Ovary (tissue), 7 donors: ENCODE measurements at regions not wholly inside any gene's neighbourhood (a gene's known extent, or its start where the extent isn't known, plus 50 kb on each side); places are given as distances from the start of the nearest gene placed in this dataset.

Source experiments
- DNase-seq, 5 donors: peaks; one replicate each; pipeline ENCODE4 v3.0.0-alpha.2; 2019 to 2020
- H3K27ac ChIP-seq, 2 donors: fragments of 200-600 bp; one replicate each; pipeline versions ENCODE4 v1.5.1 to v1.8.0; 2019 to 2022
- H3K27me3 ChIP-seq: fragments of 200-600 bp; one replicate; pipeline ENCODE4 v1.8.0; 2022
- H3K36me3 ChIP-seq: fragments of 200-600 bp; sonication (generic); one replicate; pipeline ENCODE4 v1.5.1; 2019
- H3K4me1 ChIP-seq: one replicate; pipeline ENCODE4 v1.8.1; 2013; ENCODE audit warnings: mild to moderate bottlenecking, moderate library complexity; ENCODE audit not compliant: insufficient read depth
- H3K4me3 ChIP-seq: fragments of 200-600 bp; sonication (generic); one replicate; pipeline ENCODE4 v1.5.1; 2017
- H3K9me3 ChIP-seq, 2 donors: fragments of 200-600 bp in 1 of 2; sonication (generic) in 1 of 2; one replicate each; pipeline versions ENCODE4 v1.5.1 to v1.8.1; 2013 to 2019; ENCODE audit warnings: mild to moderate bottlenecking in 1 of 2, moderate library complexity in 1 of 2
- EP300 ChIP-seq: sonication (generic); formaldehyde crosslinking; IDR thresholded peaks from one replicate; pipeline ENCODE4 v1.6.1; 2017; ENCODE audit warnings: antibody characterized with exemption
- POLR2A ChIP-seq: fragments of 450-650 bp; IDR thresholded peaks from one replicate; pipeline ENCODE4 v1.6.1; 2017; ENCODE audit warnings: antibody characterized with exemption, mild to moderate bottlenecking, moderate library complexity
- WGBS, 3 donors: extraction: QIAGEN DNeasy Blood & Tissue Kit in 1 of 3; methylation state at CpG; one replicate each; pipeline versions ENCODE4 v1.1.5 to v1.1.7; 2013 to 2017; 5-methylcytosine and 5-hydroxymethylcytosine counted together
- intact Hi-C, 4 donors: fragments of 100-400 bp; cut with DNase I; formaldehyde crosslinking; loops; one replicate each; pipeline versions ENCODE4 v1.11.0 to v1.15.1; 2022 to 2023
- TF ChIP-seq, protein P1 (sequence below), 3 donors: fragments of 450-650 bp in 2 of 3; fragments of 200-600 bp in 1 of 3; IDR thresholded peaks; one replicate each; pipeline versions ENCODE4 v1.5.1 to v1.8.0; 2016 to 2022; ENCODE audit warnings: antibody characterized with exemption in 3 of 3, mild to moderate bottlenecking in 1 of 3
- donor health status: DM: no; HTN: no; CAD: no; lungs with moderate emphysema.
- donor health status: DM: no; HTN: no; CAD: no.
- donor health status: Bipolar disorder and iron deficiency.
- donor health status: DM: no; HTN: no; CAD: no.
- donor health status: DM: yes; HTN: yes; CAD: no.

DNA sequence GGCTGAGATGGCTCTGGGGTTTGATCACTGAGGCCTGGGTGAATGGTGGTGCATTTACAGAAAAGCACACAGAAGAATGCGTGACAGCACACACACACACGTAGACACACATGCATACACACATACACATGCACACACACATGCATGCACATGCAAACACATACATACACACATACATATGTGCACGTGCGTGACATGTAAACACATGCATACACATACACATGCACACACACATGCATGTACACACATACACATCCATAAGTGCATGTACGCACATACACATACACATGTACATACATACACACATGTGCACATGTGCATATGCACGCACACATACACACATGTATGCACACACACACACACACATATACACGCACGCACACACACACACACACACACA is 108.4 kb downstream of the AIPL1 start:
- no peaks in the 10 kb centered on the region for H3K9me3 ChIP-seq
- no peaks in the 10 kb centered on the region for H3K36me3 ChIP-seq
- H3K4me3 ChIP-seq: no peak overlapping the region
- WGBS, 3 donors: 59 to 82% (median 68%) methylated on average over 8 of the region's 8 CpGs
- H3K4me1 ChIP-seq: no peaks in the 10 kb centered on the region
- no peaks in the 10 kb centered on the region for H3K27me3 ChIP-seq
- intact Hi-C loops: no loop called here
- DNase-seq: no peak
- TF ChIP-seq, protein P1, sequence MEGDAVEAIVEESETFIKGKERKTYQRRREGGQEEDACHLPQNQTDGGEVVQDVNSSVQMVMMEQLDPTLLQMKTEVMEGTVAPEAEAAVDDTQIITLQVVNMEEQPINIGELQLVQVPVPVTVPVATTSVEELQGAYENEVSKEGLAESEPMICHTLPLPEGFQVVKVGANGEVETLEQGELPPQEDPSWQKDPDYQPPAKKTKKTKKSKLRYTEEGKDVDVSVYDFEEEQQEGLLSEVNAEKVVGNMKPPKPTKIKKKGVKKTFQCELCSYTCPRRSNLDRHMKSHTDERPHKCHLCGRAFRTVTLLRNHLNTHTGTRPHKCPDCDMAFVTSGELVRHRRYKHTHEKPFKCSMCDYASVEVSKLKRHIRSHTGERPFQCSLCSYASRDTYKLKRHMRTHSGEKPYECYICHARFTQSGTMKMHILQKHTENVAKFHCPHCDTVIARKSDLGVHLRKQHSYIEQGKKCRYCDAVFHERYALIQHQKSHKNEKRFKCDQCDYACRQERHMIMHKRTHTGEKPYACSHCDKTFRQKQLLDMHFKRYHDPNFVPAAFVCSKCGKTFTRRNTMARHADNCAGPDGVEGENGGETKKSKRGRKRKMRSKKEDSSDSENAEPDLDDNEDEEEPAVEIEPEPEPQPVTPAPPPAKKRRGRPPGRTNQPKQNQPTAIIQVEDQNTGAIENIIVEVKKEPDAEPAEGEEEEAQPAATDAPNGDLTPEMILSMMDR (IDR thresholded peaks at IDR 0.05): no peak
- no peak for TF ChIP-seq EP300
- no peak for TF ChIP-seq POLR2A
- H3K27ac ChIP-seq: no peak overlapping the region

DNA sequence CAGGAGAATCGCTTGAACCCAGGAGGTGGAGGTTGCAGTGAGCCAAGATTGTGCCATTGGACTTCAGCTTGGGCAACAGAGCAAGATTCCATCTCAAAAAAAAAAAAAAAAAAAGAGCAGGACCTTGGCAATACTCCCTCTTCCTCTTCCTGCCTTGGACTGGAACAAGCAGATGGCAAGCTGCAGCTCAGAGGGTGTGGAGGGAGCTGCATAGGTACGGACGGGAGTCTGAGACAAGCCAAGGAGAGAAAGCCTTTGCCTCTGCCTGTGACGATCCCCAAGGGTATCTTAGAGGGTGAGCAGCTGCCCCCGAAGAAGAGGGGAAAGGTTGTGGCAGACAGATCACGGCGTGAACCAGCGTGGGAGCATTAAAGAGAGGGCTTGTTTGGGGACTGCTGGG is 109.2 kb downstream of the AIPL1 start:
- no peak overlapping the region for H3K4me3 ChIP-seq
- WGBS, 3 donors: 65 to 68% (median 67%) methylated on average over 8 of the region's 8 CpGs
- no peaks in the 10 kb centered on the region for H3K9me3 ChIP-seq
- no peaks in the 10 kb centered on the region for H3K36me3 ChIP-seq
- H3K27ac ChIP-seq: no peak overlapping the region
- no peaks in the 10 kb centered on the region for H3K4me1 ChIP-seq
- no peak for TF ChIP-seq EP300
- no peak for TF ChIP-seq POLR2A
- TF ChIP-seq, protein P1 (IDR thresholded peaks at IDR 0.05): no peak
- no peak for DNase-seq
- H3K27me3 ChIP-seq: no peaks in the 10 kb centered on the region
- intact Hi-C loops: no loop called here

DNA sequence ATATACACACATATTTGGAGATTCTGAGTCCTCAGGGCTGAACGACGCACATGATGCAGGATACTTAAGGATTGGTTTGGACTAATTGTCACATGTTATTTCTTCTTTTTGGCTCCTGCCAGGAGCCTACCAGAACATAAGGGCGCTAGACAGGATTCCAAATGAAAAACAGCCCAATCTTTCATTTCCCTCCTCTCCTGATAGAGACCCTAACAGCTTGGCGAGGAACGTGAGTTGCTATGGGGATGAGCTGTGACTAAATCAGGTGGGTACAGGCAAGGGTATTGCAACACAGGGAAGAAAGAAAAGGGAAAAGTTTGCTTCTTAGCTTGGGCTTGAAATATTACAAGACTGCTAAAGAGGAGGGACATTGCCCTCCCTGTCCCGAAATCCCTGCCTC is 109.9 kb downstream of the AIPL1 start:
- Histone ChIP-seq H3K27ac (no peak overlapping the region), H3K9me3 (no peaks in the 10 kb centered on the region), H3K4me1 (no peaks in the 10 kb centered on the region), H3K4me3 (no peak overlapping the region), H3K27me3 (no peaks in the 10 kb centered on the region), H3K36me3 (no peaks in the 10 kb centered on the region)
- 72 to 76% (median 75%) methylated on average over 6 of the region's 6 CpGs for WGBS, 3 donors
- TF ChIP-seq POLR2A: no peak
- no peak for TF ChIP-seq EP300
- TF ChIP-seq, protein P1 (IDR thresholded peaks at IDR 0.05): no peak
- no peak for DNase-seq
- intact Hi-C loops: no loop called here

DNA sequence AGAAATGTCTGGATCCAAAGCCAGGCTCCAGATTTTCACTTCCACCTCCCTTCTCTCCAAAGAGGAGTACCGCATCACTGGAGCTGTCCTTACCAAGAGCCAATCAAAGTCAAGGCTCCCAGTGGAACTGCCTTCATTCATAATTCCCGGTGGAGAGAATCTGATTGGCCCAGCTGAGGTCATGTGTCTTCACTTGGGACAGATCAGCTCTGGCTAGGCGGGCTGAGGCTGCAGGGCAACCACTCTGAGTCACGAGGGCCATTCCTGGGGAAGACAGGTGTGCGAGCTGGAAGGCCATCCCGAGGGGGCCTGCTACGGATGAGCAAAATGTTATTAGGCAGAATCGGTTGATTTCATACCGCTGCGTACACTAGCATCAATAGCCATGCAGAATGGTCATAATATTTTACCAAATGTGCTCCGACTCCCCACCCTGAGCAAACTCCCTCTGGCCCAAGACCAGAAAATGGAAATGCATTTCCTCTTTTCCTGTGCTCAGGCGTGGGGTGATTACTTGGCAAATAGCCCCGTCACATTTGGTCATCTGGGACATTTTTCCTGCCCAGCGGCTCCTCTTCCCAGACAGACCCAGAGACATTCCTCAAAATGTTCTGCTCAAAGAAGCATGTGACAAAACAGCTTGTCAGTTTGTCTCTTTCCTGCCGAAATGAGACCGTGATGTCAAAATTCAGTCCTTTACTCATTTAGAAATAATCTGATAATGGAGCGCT is 111.1 kb downstream of the AIPL1 start:
- Histone ChIP-seq H3K4me1 (no peaks in the 10 kb centered on the region), H3K9me3 (no peaks in the 10 kb centered on the region), H3K36me3 (no peaks in the 10 kb centered on the region), H3K4me3 (no peak overlapping the region), H3K27me3 (no peaks in the 10 kb centered on the region), H3K27ac (no peak overlapping the region)
- intact Hi-C loops: no loop called here
- no peak for DNase-seq
- TF ChIP-seq, protein P1 (IDR thresholded peaks at IDR 0.05): no peak
- TF ChIP-seq POLR2A (no peak), EP300 (no peak)
- WGBS, 3 donors: 64 to 68% (median 65%) methylated on average over 17 of the region's 17 CpGs
